GM23338 (cell line): ENCODE measurements at regions not wholly inside any gene's neighbourhood (a gene's known extent, or its start where the extent isn't known, plus 50 kb on each side); places are given as distances from the start of the nearest gene placed in this dataset.

ENCODE experiments used
- ATAC-seq: fragments of 200-7000 bp; cut with Tn5 transposase; 3 replicates; pipeline ENCODE4 v1.9.1; 2020
- DNase-seq: peaks from one replicate; pipeline ENCODE4 v3.0.0-alpha.2; 2015; ENCODE audit warnings: low spot score
- H2AFZ ChIP-seq: fragments of 200-600 bp; sonication (generic); 2 replicates; pipeline ENCODE4 v1.8.0; 2016; ENCODE audit warnings: antibody characterized with exemption, mild to moderate bottlenecking, moderate library complexity
- H3F3A ChIP-seq: fragments of 200-600 bp; sonication (generic); replicated peaks from 2 replicates; pipeline ENCODE4 v1.8.0; 2017; ENCODE audit warnings: antibody characterized with exemption, mixed run types, low read depth
- H3K27ac ChIP-seq: fragments of 200-600 bp; sonication (generic); 2 replicates; pipeline ENCODE4 v1.6.1; 2016; ENCODE audit warnings: low read depth
- H3K27me3 ChIP-seq: fragments of 200-600 bp; sonication (generic); 2 replicates; pipeline ENCODE4 v1.8.0; 2016; ENCODE audit warnings: mild to moderate bottlenecking, mixed run types, moderate library complexity; ENCODE audit not compliant: insufficient read depth
- H3K36me3 ChIP-seq: fragments of 200-600 bp; sonication (generic); 2 replicates; pipeline ENCODE4 v1.8.0; 2016; ENCODE audit warnings: mild to moderate bottlenecking; ENCODE audit not compliant: insufficient read depth
- H3K4me1 ChIP-seq: fragments of 200-600 bp; sonication (generic); 2 replicates; pipeline ENCODE4 v1.8.0; 2016; ENCODE audit warnings: mild to moderate bottlenecking, moderate library complexity; ENCODE audit not compliant: insufficient read depth
- H3K4me2 ChIP-seq: fragments of 200-600 bp; sonication (generic); 2 replicates; pipeline ENCODE4 v1.7.1; 2017; ENCODE audit warnings: mixed run types
- H3K4me3 ChIP-seq: fragments of 200-600 bp; sonication (generic); 2 replicates; pipeline ENCODE4 v1.6.1; 2016; ENCODE audit warnings: mixed run types
- H3K79me2 ChIP-seq: fragments of 200-600 bp; sonication (generic); replicated peaks from 2 replicates; pipeline ENCODE4 v1.8.0; 2017; ENCODE audit warnings: mild to moderate bottlenecking; ENCODE audit not compliant: insufficient read depth
- H3K9me2 ChIP-seq: fragments of 200-600 bp; sonication (generic); 2 replicates; pipeline ENCODE4 v1.8.0; 2017; ENCODE audit not compliant: insufficient read depth
- H4K20me1 ChIP-seq: fragments of 200-600 bp; sonication (generic); replicated peaks from 2 replicates; pipeline ENCODE4 v1.8.0; 2017; ENCODE audit warnings: mild to moderate bottlenecking; ENCODE audit not compliant: insufficient read depth
- H3K27ac Mint-ChIP-seq: 2 replicates; pipeline ENCODE4 v1.8.0; 2020; ENCODE audit warnings: inconsistent platforms, mild to moderate bottlenecking, moderate library complexity, mixed read lengths
- H3K27me3 Mint-ChIP-seq: 3 replicates; pipeline ENCODE4 v1.8.0; 2022; ENCODE audit warnings: low read depth, mild to moderate bottlenecking, moderate library complexity, mixed read lengths, inconsistent platforms; ENCODE audit not compliant: insufficient read depth, poor library complexity
- H3K36me3 Mint-ChIP-seq: 3 replicates; pipeline ENCODE4 v1.8.0; 2021; ENCODE audit warnings: low read depth, mild to moderate bottlenecking, inconsistent platforms, moderate library complexity, mixed read lengths
- H3K4me1 Mint-ChIP-seq: 3 replicates; pipeline ENCODE4 v1.8.0; 2020; ENCODE audit warnings: mild to moderate bottlenecking, inconsistent platforms, mixed read lengths
- H3K4me3 Mint-ChIP-seq: 3 replicates; pipeline ENCODE4 v1.8.0; 2021; ENCODE audit warnings: moderate library complexity, mild to moderate bottlenecking, inconsistent platforms, mixed read lengths
- H3K9me3 Mint-ChIP-seq: 3 replicates; pipeline ENCODE4 v1.8.0; 2020; ENCODE audit warnings: moderate library complexity, mild to moderate bottlenecking, inconsistent platforms, mixed read lengths
- CREB1 ChIP-seq: fragments of 250-450 bp; sonication (Bioruptor Pico); IDR thresholded peaks from 2 replicates; pipeline ENCODE4 v1.5.0; 2020; ENCODE audit warnings: low read depth, mild to moderate bottlenecking, moderate library complexity
- CTCF ChIP-seq, 2 experiments: fragments of 200-600 bp in 1 of 2; sonication (generic) in 1 of 2; conservative IDR thresholded peaks; 2 replicates each; pipeline versions ENCODE4 v1.5.1 to v1.6.1; 2016 to 2017; ENCODE audit warnings: antibody characterized with exemption in 2 of 2, low read depth in 2 of 2, mild to moderate bottlenecking in 2 of 2, moderate library complexity in 1 of 2
- ETS1 ChIP-seq: IDR thresholded peaks from 2 replicates; pipeline ENCODE4 v1.6.1; 2016; ENCODE audit warnings: antibody characterized with exemption
- EZH2 ChIP-seq: fragments of 200-600 bp; sonication (generic); IDR thresholded peaks from one replicate; pipeline ENCODE4 v1.8.0; 2017; ENCODE audit warnings: antibody characterized with exemption, mild to moderate bottlenecking, low read depth; ENCODE audit not compliant: unreplicated experiment
- EZH2phosphoT487 ChIP-seq: fragments of 200-600 bp; sonication (generic); IDR thresholded peaks from one replicate; pipeline ENCODE4 v1.8.1; 2018; ENCODE audit warnings: antibody characterized with exemption; ENCODE audit not compliant: unreplicated experiment
- JUNB ChIP-seq: IDR thresholded peaks from one replicate; pipeline ENCODE4 v1.6.1; 2016; ENCODE audit warnings: antibody characterized with exemption; ENCODE audit not compliant: unreplicated experiment
- NANOG ChIP-seq: IDR thresholded peaks from 2 replicates; pipeline ENCODE4 v1.6.1; 2016; ENCODE audit warnings: antibody characterized with exemption, borderline replicate concordance
- POLR2AphosphoS5 ChIP-seq: IDR thresholded peaks from 2 replicates; pipeline ENCODE4 v1.6.1; 2016; ENCODE audit warnings: antibody characterized with exemption, low read depth
- REST ChIP-seq: IDR thresholded peaks from one replicate; pipeline ENCODE4 v1.6.1; 2018; ENCODE audit warnings: antibody characterized with exemption; ENCODE audit not compliant: unreplicated experiment
- STAT1 ChIP-seq: IDR thresholded peaks from one replicate; pipeline ENCODE4 v1.6.1; 2016; ENCODE audit warnings: antibody characterized with exemption; ENCODE audit not compliant: unreplicated experiment
- ZNF114 ChIP-seq: fragments of 250-450 bp; sonication (Bioruptor Pico); IDR thresholded peaks from 2 replicates; pipeline ENCODE4 v1.5.0; 2020; ENCODE audit warnings: mild to moderate bottlenecking, moderate library complexity
- ZNF331 ChIP-seq: fragments of 250-450 bp; sonication (Bioruptor Pico); IDR thresholded peaks from 2 replicates; pipeline ENCODE4 v1.5.0; 2020; ENCODE audit warnings: low read depth, mild to moderate bottlenecking, moderate library complexity
- ZNF462 ChIP-seq: fragments of 250-450 bp; sonication (Bioruptor Pico); IDR thresholded peaks from 2 replicates; pipeline ENCODE4 v1.5.0; 2020; ENCODE audit warnings: mild to moderate bottlenecking, moderate library complexity

GRCh38 chrX:83339724-83340123 lies 168.4 kb upstream of the POU3F4 start:
- no peak overlapping the region for H3K4me3 Mint-ChIP-seq
- H3K27ac Mint-ChIP-seq, result no peak overlapping the region

More at GRCh38 chrX:83339724-83340123, 168.4 kb upstream of the POU3F4 start:
- peaks cover 10% of the 10 kb centered on the region; the same call in 2 of the 3 replicates for H3K4me1 Mint-ChIP-seq
- no peak overlapping the region for H3K4me3 ChIP-seq
- H3K27me3 ChIP-seq, result no peaks in the 10 kb centered on the region
- H3K4me2 ChIP-seq, result no peak overlapping the region
- DNase-seq, result no peak
- H3K36me3 Mint-ChIP-seq, result no peaks in the 10 kb centered on the region
- TF ChIP-seq EZH2phosphoT487 (no peak), EZH2 (no peak), NANOG (no peak), ZNF331 (no peak), ZNF462 (CRISPR knock-in tag) (no peak), JUNB (no peak), REST (no peak), CTCF (conservative IDR thresholded peaks at IDR 0.05; ENCODE audit: low read depth in 2 of 2) (no peak), ZNF114 (CRISPR knock-in tag) (no peak), POLR2AphosphoS5 (no peak), CREB1 (no peak), ETS1 (no peak), STAT1 (no peak)
- H3K79me2 ChIP-seq, result no peaks in the 10 kb centered on the region
- H3K27ac ChIP-seq, result no peak overlapping the region
- H3K9me3 Mint-ChIP-seq, result no peaks in the 10 kb centered on the region
- no peak overlapping the region for H2AFZ ChIP-seq
- no peaks in the 10 kb centered on the region for H4K20me1 ChIP-seq
- H3F3A ChIP-seq, result no peaks in the 10 kb centered on the region
- H3K4me1 ChIP-seq, result no peaks in the 10 kb centered on the region
- H3K27me3 Mint-ChIP-seq, result no peaks in the 10 kb centered on the region
- ATAC-seq, result no peak
- H3K36me3 ChIP-seq, result no peaks in the 10 kb centered on the region
- no peaks in the 10 kb centered on the region for H3K9me2 ChIP-seq
